ENCODE measurements at regions not wholly inside any gene's neighbourhood (a gene's known extent, or its start where the extent isn't known, plus 50 kb on each side); places are given as distances from the start of the nearest gene placed in this dataset.

DNA sequence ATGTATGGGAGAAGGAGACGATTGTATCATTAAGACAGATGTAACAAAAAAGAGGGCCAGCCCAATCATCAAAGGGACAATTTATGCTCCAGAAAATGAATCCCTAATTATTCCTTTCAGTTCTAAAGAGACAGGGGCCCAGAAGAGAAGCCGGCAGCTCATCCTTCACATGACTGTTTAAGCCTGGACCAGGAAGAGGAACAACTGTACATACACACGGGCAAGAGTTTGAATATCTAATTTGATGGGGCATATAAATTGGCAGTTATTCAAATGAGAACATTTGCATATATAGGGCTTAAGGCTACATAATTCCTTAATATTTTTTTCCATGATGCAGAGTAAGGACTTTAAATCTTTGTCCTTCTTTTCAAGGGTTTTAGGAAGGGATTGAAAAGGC is 232.3 kb downstream of the TLE3 start:
- Histone ChIP-seq H4K20me1 (ENCODE audit: insufficient read depth, low read length) (0 out of 2 replicates have a peak, but pooled peaks cover 1% of the 10 kb centered on the region), H3K4me1 (ENCODE audit: insufficient read depth, low read length) (no peaks in the 10 kb centered on the region), H3K4me2 (ENCODE audit: insufficient read depth, low read length) (no peak overlapping the region), H3K79me2 (ENCODE audit: insufficient read depth, low read length) (no peaks in the 10 kb centered on the region), H3K4me3 (ENCODE audit: low read depth in 1 of 2, low read length in 2 of 2) (no peak overlapping the region), H3K27me3 (ENCODE audit: insufficient read depth, low read length, poor library complexity) (peaks cover 33% of the 10 kb centered on the region), H3K9me3 (ENCODE audit: insufficient read depth, low read length, severe bottlenecking) (no peaks in the 10 kb centered on the region), H3K27ac (ENCODE audit: low read length) (no peak overlapping the region), H3K9ac (ENCODE audit: low read depth, low read length) (no peak overlapping the region), H3K36me3 (ENCODE audit: insufficient read depth, low read length) (no peaks in the 10 kb centered on the region), H2AFZ (ENCODE audit: low read depth, low read length) (no peak overlapping the region)
- ATAC-seq (ENCODE audit: insufficient read depth, low read depth) (no peak), DNase-seq (no peak)
- TF ChIP-seq, protein P1, sequence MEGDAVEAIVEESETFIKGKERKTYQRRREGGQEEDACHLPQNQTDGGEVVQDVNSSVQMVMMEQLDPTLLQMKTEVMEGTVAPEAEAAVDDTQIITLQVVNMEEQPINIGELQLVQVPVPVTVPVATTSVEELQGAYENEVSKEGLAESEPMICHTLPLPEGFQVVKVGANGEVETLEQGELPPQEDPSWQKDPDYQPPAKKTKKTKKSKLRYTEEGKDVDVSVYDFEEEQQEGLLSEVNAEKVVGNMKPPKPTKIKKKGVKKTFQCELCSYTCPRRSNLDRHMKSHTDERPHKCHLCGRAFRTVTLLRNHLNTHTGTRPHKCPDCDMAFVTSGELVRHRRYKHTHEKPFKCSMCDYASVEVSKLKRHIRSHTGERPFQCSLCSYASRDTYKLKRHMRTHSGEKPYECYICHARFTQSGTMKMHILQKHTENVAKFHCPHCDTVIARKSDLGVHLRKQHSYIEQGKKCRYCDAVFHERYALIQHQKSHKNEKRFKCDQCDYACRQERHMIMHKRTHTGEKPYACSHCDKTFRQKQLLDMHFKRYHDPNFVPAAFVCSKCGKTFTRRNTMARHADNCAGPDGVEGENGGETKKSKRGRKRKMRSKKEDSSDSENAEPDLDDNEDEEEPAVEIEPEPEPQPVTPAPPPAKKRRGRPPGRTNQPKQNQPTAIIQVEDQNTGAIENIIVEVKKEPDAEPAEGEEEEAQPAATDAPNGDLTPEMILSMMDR (IDR thresholded peaks at IDR 0.05; ENCODE audit: borderline replicate concordance, extremely low read depth, low read length, poor library complexity, severe bottlenecking), result no peak
- TF ChIP-seq EZH2 (IDR thresholded peaks at IDR 0.05; ENCODE audit: borderline replicate concordance, low read depth, low read length, severe bottlenecking), result no peak

DNA sequence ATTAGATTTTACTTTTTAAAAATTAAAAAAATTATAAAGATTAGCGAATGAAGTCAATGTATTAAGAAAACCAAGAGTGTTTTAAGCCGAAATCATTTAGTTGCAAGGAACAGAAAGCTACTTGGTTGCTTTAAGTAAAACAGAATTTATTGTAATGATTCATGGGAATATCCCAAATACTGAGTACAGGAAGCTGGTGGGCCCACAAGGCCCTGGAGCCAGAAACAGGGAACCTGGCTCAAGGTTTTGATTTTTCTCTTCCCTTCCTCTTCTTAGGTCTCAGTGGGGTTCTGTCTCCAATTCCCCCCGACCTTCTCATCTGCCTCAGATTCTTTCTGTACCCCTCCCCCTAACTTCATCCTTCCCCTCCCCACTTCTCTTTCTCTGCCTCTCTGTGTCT is 229.0 kb downstream of the TLE3 start:
- ATAC-seq (ENCODE audit: insufficient read depth, low read depth), result no peak
- no peak overlapping the region for H3K4me3 ChIP-seq (ENCODE audit: low read depth in 1 of 2, low read length in 2 of 2)

DNA sequence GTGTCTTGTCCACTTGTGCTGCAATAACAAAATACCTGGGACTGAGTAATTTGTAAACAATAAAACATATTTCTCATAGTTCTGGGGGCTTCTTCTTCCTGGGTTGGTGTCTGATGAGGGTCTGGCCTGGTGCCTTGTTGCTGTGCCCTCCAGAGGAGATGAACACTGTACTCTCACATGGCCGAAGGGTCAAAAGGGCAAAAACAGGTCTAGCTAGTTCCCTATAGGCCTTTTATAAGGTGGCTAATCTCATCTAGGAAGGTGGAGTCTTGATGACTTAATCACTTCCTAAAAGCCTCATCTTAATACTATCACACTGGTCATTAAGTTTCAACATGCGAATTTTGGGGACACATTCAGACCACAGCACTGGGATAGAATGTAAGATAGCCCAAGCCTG is 228.4 kb downstream of the TLE3 start:
- Histone ChIP-seq H3K4me3 (ENCODE audit: low read depth in 1 of 2, low read length in 2 of 2) (no peak overlapping the region), H3K4me2 (ENCODE audit: insufficient read depth, low read length) (no peak overlapping the region), H3K9me3 (ENCODE audit: insufficient read depth, low read length, severe bottlenecking) (peaks cover 7% of the 10 kb centered on the region), H3K36me3 (ENCODE audit: insufficient read depth, low read length) (no peaks in the 10 kb centered on the region), H4K20me1 (ENCODE audit: insufficient read depth, low read length) (no peaks in the 10 kb centered on the region), H2AFZ (ENCODE audit: low read depth, low read length) (no peak overlapping the region), H3K27me3 (ENCODE audit: insufficient read depth, low read length, poor library complexity) (peaks cover 15% of the 10 kb centered on the region), H3K9ac (ENCODE audit: low read depth, low read length) (no peak overlapping the region), H3K27ac (ENCODE audit: low read length) (no peak overlapping the region), H3K4me1 (ENCODE audit: insufficient read depth, low read length) (no peaks in the 10 kb centered on the region), H3K79me2 (ENCODE audit: insufficient read depth, low read length) (no peaks in the 10 kb centered on the region)
- TF ChIP-seq, protein P1 (IDR thresholded peaks at IDR 0.05; ENCODE audit: borderline replicate concordance, extremely low read depth, low read length, poor library complexity, severe bottlenecking), result no peak
- no peak for TF ChIP-seq EZH2 (IDR thresholded peaks at IDR 0.05; ENCODE audit: borderline replicate concordance, low read depth, low read length, severe bottlenecking)
- ATAC-seq (ENCODE audit: insufficient read depth, low read depth) (no peak), DNase-seq (no peak)

More for the DNA sequence above, 229.0 kb downstream of the TLE3 start:
- no peak overlapping the region for H3K4me2 ChIP-seq (ENCODE audit: insufficient read depth, low read length)
- no peak overlapping the region for H2AFZ ChIP-seq (ENCODE audit: low read depth, low read length)
- no peaks in the 10 kb centered on the region for H4K20me1 ChIP-seq (ENCODE audit: insufficient read depth, low read length)
- H3K79me2 ChIP-seq (ENCODE audit: insufficient read depth, low read length), result no peaks in the 10 kb centered on the region
- H3K27me3 ChIP-seq (ENCODE audit: insufficient read depth, low read length, poor library complexity), result peaks cover 19% of the 10 kb centered on the region
- H3K4me1 ChIP-seq (ENCODE audit: insufficient read depth, low read length), result no peaks in the 10 kb centered on the region
- peaks cover 4% of the 10 kb centered on the region for H3K9me3 ChIP-seq (ENCODE audit: insufficient read depth, low read length, severe bottlenecking)
- H3K9ac ChIP-seq (ENCODE audit: low read depth, low read length), result no peak overlapping the region
- TF ChIP-seq, protein P1 (IDR thresholded peaks at IDR 0.05; ENCODE audit: borderline replicate concordance, extremely low read depth, low read length, poor library complexity, severe bottlenecking), result no peak
- no peak for TF ChIP-seq EZH2 (IDR thresholded peaks at IDR 0.05; ENCODE audit: borderline replicate concordance, low read depth, low read length, severe bottlenecking)
- H3K36me3 ChIP-seq (ENCODE audit: insufficient read depth, low read length), result no peaks in the 10 kb centered on the region
- DNase-seq, result no peak
- no peak overlapping the region for H3K27ac ChIP-seq (ENCODE audit: low read length)
